Stimulated activated CD4-positive, alpha-beta T cell treated with anti-CD3 and anti-CD28 coated beads, TNF-alpha, amount 100 ng/mL, for 4 hours (primary cell): ENCODE measurements at regions not wholly inside any gene's neighbourhood (a gene's known extent, or its start where the extent isn't known, plus 50 kb on each side); places are given as distances from the start of the nearest gene placed in this dataset.

Experiments used
- DNase-seq, 3 experiments: peaks; one replicate each; pipeline ENCODE4 v3.0.0-alpha.2; 2020; ENCODE audit warnings: low read depth in 3 of 3

DNA sequence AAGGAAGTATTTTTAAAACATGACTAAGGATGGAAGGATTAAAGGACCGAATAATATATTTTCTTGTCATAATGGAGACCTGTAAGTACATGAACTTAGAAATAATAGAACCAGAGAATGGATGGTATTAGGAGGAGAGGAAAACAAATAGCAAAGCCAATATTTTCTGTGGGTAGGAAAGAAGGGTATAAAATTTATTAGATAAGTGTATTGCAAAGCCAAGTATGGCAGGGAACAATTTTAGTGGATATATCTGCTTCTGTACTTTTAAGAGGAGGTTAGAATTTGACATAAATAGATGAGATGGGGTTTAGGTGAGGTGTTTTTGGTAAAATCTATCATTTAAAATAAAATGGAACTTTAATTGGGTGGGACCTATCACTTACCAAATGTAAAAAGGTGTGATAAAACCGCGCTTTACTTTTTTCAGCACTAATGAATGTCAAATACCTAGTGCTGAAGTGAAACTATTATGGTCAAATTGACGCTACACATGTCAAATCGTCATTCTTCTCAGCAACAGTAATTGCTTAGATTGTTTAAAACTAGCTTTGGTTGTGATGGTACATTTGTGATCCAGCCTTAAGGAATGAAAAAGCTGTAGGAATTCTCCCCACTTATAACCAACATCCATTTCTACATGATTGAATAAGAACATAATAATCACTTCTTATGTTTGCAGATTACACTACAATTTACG lies 78.1 kb upstream of the ZEB2 start:
- DNase-seq: no peak

DNA sequence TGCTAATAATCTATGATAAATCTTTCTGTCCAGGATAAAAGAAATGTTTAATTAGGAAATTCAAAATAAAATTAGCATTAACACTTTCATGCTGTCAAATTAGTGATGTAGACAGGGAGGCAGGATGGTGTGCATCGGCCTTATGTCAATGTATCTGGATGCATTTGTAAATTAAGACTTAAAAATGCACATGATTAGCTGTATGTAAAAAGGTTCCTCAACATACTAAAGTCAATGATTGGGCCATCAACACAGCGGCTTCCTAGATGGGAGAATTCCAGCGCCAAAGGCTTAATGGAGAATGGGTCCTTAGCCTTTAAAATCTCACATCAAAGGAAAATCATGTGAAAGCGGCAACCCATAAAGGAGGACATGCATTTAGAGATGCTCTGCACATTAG lies 77.5 kb upstream of the ZEB2 start:
- DNase-seq: no peak

DNA sequence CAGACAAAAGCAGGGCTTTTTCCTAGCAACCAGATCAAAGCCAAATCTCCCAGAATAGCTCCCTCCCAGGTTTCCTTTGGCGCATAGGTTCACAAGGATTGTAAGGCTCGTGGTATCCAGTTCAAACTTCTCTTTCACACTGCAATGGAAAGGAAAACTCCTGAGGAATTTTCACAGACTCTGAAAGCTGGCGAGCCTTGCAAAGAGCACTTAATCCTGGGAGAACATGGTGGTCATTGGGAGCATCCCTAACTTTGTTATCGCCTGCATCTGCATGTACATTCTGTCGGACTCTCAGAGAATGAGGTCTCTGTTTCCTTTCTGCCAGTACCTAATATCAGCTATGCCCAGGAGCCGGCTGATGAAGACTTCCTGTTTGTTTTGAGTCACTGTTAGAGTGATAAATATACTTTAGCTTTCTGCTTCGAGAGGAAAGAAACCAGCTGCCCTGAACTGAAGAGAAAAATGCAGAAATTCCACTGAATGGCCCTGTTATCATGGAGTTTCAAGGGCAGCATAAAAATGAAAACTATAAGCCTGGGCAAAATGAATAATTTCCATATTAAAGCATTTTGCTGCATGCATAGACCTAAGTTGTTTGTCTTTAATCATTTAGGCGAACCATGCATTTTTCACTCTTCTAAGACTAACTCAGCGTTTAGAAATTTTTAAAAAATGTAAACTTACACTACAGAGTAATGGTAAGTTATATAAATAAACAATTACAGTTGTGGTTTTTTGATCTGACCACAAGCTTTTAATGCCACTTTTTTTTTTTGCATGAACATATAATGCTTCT lies 76.4 kb upstream of the ZEB2 start:
- DNase-seq: no peak

DNA sequence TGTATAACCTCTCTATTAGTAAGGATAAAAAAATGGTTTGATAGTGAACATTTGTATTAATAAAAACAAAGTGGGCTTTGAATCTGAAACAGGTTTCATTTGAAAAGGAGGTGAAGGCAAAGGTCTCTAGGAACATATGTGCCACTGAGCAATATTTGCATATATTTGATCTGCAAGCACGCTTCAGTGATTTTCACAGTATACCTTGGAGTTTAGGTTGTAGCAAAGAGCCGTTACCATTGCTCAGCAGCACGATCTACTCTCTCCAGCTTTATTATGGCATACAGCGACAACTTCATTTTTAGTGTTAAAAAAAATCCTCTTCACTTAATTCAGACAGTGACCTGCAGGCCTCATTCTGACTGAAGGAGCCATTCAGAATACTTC lies 75.8 kb upstream of the ZEB2 start:
- no peak for DNase-seq

DNA sequence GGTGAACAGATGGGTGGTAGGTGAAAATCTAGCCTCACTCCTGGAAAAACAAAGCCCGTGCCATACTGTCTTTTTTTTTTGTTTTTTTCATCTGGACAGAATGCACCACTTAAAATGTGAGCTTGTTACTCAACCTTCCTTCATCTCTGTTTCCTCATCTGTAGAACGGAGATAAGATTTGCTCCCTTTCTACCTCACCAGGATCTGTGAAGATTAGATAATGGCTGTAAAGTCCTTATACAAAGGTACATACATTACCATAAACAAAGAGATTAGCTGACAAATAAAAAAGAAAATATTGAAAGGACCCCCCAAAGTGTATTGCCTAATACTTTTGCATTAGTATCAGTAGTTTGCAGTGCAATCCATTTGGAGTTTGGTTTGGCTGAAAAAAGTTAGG lies 75.4 kb upstream of the ZEB2 start:
- DNase-seq: no peak

DNA sequence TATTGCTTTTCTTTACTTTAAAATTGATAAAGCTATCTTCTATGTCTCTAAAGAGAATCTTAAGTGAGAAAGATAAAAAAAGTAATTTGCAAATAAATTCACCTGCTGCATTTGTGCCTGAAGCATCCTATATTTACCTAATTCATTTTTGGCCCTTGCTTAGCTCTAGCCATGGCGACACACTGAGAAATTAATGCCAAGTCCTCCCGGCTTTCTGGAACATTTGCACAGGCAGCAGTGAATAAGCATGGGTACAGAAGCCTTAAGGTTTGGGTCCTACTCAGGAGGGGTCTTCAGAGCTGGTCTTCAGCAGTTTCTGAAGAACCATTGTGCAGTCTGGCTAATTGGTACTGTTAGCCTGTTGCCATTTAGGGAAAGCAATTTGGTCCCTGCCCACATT lies 73.9 kb upstream of the ZEB2 start:
- no peak for DNase-seq

DNA sequence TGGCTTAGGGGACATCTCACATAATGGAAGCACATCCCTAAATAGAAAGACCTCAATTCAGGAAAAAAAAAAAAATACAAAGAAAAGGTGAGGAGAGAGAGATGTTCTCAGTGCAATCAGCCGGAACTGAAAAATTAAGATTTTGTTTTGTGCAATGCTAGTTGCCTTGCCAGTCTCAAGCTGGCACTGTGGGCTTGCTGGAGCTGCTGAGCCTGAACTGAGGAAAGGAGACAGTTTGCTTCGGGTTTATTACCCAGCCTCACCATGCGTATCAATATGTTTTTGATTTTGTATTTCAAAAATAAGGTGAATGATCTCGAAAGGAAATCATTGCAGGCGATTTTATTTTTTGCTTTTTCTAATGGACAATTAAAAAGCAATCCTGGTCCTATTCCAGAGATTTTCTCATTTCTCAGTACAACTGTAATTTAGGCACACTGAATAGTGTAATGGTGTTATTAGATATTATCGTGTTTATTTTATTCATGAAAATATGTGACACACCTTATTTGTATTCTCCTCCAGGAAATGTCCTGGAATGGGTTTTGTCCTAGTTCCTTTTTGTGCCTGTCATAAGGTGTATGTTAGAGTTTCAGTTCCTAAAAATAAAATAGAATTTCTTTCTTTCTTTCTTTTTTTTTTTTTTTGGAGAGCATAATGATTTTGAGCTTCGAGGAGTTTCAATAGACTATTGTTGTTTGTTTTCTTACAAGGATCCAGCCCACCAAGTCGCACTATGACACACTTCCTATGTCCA lies 72.8 kb upstream of the ZEB2 start:
- no peak for DNase-seq

DNA sequence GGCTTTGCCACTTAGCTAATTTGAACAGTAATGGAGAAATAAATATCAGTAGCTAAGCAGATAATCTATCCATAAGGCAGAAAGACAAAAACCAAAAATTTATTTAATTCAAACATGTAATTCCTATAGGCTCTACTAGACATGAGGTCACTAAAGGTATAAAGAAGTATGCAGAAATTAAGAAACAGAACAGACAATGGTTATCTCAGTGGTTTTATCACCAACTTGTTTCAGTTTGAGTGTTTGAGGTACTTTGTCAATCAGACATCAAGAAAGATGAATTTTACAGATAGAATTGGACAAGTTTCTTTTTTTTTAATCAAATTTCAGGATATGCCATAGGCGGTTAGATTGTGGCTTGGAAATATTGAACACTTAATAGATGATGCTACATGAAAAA lies 67.4 kb upstream of the ZEB2 start:
- no peak for DNase-seq

DNA sequence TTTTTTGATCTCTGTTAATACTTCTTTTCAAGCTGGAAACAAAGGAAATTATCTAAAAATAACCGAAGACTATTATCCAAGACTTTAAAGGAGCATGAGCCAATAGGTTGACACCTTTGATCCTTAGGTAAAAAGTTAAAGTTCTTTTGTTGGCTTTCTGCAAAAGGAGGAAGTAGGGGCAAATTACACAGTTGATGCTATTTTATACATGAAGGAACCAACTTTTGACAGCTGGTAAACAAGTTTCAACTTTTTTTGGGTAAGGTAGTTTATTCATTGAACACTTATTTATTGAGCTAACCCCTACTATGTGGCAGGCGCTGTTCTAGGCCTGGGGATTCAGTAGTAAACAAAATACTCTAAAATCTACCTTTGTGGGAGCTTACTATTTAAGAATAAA lies 66.6 kb upstream of the ZEB2 start:
- no peak for DNase-seq

DNA sequence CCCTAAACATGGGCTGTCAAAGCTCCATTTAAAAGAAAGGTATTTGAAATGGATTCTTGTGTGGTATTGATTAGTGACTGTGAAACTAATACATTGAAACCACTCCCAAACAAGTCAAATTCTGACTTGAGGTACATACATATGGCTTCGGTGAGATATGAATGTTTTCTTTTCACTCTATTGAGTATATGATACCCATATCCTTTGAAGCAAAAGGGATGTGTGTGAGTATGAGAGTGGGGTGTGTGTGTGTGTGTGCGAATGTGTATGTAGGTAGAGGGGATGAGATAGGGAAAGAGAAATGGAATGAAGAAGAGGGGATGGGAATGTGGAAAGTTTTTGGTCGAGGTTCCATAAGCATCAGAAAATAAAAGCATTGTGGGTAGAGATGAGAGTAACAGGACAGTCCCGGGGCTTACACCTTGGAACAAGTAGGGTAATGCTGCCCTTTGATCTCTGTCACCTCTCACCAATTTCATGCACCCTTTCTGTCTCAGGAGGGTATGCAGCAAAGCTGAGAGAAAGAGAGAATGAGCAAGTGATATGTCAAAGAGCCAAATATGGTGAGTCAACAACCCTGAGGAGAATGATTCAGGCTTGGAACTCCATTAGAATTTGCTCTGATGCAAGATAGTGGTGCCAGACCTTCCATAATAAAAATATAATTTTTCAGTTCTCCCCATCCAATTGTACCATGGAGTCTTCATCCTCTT lies 64.0 kb upstream of the ZEB2 start:
- DNase-seq: no peak

DNA sequence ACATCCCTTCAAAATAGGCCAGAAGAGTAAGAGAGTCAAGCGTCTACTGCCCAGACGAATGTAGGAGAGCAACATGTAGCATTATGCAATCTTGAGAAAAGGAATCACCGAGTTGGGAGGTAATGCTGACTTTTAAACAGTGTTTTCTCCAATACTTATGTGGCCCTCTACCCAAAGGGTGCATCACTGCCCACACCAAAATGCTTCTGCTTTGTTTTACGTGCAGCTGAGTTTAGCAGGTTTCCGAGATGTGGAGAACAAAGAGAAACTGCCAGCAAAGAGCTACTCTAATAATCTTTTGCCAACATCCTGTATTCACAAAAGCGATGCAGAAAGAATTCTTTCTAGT lies 63.4 kb upstream of the ZEB2 start:
- no peak for DNase-seq

DNA sequence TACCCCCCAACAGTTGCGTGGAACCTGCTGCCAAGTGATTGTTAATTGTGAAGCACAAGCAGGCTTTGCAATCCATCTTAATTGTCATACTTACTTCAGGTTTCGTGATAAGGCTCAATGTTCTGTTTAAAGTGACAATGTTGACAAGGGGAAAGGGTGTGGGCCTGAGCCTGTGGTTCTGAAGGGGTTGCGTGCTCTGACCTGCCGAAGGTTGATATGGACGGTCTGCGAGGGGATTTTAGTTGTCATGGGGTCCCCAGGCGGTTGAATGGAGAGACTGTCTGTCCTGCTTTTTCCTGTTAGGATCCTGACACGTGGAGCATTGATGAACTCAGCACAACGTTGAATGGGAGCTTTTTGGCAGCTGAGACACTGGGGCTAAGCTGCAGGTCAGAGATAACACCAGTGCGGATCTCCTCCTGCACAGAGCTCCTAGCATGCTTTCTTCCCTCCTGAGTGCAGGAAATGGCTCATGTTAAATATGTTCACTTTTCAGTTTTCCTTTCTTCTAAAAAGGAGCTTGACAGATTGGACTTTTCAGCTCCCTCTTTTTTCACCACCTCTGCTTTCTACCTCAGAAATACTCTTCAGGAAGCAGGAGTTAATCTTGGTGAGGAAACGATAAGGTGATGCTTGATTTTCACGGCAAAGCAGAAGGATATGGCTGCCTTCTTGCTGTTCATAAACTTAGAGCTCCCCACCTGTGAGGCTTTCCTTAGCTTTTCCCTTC lies 62.9 kb upstream of the ZEB2 start:
- no peak for DNase-seq

DNA sequence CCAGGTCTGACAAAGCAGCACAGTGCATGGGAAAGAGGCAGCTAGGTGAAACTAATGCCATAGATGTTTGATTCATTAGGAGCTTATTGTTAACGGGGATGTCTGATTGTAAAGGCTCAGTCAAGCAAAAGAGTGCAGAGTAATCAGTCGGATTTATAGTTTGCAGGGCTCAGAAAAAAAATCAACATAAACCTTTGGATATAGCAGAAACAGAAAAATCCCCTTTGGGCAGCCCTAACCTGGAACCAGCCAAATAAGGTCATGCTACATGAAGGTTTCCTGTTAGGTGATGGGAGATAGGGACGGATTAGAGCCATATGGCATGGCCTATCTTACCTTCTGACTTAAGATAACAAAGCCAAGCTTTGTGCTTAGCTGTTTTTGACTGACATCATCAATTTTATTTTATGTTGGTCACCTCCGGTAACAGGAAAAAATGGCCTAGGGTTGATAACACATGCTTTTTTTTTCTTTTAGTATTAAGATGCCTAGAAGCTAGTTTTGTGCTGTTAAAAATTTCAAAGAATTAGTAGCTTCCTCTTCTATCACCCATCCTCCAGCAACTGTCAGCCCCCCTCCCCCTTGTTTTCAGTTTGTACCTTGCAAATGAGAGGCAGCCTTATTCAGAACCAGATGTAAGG lies 60.7 kb upstream of the ZEB2 start:
- DNase-seq: no peak

DNA sequence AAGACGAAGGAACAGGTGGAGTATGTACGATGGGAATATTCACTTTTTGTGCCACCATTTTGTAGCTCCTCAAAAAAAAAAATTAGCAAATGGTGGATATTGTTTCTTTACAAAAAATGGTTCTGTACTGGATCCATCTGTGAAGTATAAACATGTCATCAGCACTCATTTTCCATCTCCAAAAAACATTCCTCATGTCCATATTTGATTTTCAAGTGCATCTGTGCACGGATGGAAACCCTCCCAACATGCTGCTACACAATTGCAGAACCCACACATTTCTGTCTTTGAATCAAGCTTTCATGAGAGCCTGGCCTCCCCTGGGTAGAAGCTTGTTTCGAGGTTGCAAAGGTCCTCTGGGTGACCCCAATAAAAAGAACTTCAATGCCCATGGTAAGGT lies 59.6 kb upstream of the ZEB2 start:
- no peak for DNase-seq

DNA sequence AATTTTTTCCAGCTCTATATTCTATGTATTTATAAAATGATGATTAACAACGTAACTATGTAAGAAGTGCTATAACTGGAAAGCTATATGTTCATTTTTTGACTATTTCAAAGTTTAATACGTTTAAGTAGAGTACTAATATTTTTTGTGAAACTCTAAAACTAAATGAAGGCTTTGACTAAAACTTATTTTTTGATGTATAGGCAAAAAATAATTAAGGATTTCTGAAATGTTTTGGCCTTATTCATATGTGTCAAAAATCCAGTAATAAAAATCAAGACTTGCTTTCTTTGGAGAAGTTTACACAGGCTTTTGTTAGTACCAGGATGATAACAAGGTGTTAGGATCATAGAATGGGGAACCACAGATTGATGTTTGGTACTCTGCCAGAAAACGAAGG lies 58.2 kb upstream of the ZEB2 start:
- DNase-seq: no peak

DNA sequence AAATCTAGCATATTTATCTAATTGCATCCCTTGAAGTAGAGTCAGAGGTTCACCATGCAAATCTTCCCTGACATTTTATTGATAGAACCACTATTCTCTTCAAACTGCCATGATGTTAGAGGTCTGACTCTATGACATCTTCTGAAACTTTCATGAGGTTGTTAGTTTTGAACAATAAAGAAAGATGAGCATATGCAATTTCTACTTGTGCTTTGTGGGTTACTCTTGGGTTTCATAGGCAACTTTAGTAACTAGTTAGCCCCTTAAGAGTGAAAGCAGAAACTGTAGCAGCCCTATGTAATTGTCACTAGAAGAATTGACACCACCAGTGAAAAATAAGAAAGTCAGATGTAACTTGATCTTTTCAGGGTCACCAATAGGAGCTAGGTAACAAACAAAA lies 53.1 kb upstream of the ZEB2 start:
- DNase-seq: no peak

DNA sequence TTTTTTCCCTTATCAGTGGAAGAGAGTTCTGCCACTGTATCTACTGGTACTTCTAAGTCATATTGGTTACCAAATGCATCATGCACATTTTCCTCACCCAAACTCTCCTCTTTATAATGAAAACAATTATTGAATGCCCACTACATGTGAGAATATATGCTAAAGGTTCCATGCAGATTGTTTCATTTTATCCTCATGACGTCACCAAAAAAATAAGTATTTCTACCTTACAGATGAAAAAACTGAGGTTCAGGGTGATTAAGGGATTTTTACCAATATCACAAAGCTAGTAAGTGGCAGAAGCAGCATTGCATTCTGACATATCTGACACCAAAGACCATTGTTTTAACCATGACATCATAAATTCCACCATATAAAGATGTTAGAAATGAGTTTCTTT lies 51.9 kb upstream of the ZEB2 start:
- no peak for DNase-seq

DNA sequence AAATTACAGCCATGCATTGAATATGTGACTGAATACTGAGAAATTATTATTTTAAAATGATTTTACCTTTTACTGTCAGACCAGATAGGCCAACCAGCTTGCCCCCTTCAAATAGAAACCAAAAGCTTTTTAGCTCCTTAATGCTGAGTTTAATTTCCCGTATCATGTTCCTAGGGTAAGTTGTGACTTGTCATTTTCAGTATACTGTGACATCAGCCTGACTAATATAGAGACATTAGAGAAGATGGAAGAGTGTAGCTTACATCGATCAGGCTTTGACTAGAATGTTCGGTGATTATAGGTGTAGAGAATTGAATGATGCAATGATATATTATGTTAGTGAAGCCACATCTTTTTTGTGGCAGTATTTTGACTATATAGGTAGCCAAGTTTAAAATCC lies 50.6 kb upstream of the ZEB2 start:
- no peak for DNase-seq
